Epithelial cell of esophagus (primary cell): ENCODE measurements at regions not wholly inside any gene's neighbourhood (a gene's known extent, or its start where the extent isn't known, plus 50 kb on each side); places are given as distances from the start of the nearest gene placed in this dataset.

Experiments used
- DNase-seq: peaks from one replicate; pipeline ENCODE4 v3.0.0; 2010; ENCODE audit warnings: low read depth
- H3K4me3 ChIP-seq: 2 replicates; pipeline ENCODE4 v1.5.1; 2011; ENCODE audit warnings: mild to moderate bottlenecking, low read length, control low read depth
- CTCF ChIP-seq: IDR thresholded peaks from 2 replicates; pipeline ENCODE4 v1.5.1; 2011; ENCODE audit warnings: low read depth, mild to moderate bottlenecking, low read length, control low read depth, inconsistent platforms; ENCODE audit not compliant: insufficient read depth; ENCODE audit errors: missing control alignments

DNA sequence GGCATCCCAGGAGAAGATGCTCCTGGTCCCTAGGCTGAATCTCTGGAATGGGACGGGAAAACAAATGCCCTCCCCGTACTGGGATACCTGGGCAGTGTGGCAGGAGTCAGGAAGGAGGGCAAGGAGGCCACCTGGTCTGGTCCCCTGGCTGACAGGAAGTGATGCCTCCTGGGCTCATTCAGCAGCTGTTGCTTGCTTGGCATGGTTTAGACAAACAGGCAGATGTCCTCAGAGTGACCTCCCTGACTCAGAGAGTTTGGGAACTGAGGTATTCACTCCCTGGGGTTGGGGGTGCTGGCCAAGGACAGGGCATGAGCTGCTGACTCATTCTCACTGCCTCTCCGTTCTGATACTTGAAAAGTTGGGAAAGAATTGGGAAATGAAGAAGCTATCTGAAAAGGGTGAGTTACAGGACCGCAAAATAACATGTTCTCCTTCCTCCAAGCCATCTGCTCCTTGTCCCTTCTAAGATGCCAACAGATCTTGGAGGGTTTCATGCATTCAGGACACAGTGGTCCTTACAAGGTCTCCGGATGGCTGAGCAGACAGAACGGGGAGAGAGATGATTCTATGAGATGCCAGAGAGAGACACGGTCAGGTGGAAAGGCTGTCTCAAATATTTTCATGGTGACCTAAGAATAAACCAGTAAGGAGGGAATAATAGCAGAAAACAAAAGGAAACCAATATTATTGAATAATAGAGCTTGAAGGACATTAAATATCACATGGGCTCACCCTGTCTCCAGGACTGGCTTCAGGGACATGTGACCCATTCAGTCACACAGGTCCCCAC is 534.5 kb downstream of the BNC2 start:
- no peak overlapping the region for H3K4me3 ChIP-seq
- DNase-seq, result peak; percentile 93
- TF ChIP-seq CTCF, result no peak

DNA sequence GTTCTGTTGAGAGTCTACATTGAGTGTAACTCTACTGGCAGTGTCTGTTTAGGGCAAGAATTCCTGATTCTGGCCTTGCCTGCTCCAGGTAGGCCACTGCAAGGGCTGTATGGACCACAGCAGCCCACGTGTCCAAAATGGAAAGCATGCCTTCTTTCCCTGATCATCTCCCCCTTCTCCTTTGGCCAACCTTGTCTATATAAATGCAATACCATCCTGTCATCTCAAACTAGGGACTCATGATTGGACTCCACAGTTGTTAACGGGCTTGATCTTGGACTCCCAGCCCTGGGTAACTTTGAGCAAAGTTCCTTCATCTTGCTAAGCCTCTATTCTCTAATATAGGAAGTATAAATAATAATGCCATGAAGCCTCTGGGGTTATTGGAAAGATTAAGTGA is 533.6 kb downstream of the BNC2 start:
- no peak overlapping the region for H3K4me3 ChIP-seq
- no peak for TF ChIP-seq CTCF
- DNase-seq, result no peak

DNA sequence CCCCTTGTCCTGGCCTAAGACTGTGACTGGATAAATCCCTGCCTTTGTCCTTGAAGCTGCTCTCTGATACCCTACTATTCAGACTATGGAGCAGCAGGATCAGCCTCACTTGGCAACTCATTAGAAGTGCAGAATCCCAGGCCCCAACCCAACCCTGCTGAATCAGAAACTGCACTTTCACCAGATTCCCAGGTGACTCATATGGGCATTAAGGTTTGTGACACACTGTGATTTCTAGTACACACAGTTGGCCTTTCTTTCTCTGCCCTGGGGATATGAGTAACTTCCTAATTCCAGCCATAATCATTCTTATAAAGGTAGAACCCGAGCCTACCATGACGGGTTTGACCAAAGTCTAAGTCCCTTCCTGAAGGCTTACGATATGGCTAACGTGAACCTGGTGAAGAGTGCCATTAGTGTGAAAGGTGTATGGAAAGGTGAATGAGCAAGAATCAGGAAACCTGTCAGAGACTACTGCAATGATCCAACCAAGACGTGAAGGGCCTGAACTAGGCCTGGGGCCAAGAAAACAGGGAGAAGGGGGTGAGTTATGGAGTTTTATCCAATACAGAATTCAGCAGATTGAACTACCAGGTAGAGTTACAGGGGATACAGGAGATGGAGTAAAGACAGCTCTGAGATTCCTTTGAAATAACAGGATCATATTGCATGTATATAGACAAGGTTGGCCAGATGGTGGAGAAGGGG is 533.0 kb downstream of the BNC2 start:
- TF ChIP-seq CTCF, result no peak
- H3K4me3 ChIP-seq, result no peak overlapping the region
- DNase-seq, result peak; percentile 97

- no peak for TF ChIP-seq CTCF
- H3K4me3 ChIP-seq, result no peak overlapping the region
- no peak for DNase-seq
Measured at GRCh38 chr9:16341177-16341576, 529.3 kb downstream of the BNC2 start.

- no peak for DNase-seq
- no peak for TF ChIP-seq CTCF
- H3K4me3 ChIP-seq, result no peak overlapping the region
Measured at GRCh38 chr9:16342246-16343020, 528.0 kb downstream of the BNC2 start.

DNA sequence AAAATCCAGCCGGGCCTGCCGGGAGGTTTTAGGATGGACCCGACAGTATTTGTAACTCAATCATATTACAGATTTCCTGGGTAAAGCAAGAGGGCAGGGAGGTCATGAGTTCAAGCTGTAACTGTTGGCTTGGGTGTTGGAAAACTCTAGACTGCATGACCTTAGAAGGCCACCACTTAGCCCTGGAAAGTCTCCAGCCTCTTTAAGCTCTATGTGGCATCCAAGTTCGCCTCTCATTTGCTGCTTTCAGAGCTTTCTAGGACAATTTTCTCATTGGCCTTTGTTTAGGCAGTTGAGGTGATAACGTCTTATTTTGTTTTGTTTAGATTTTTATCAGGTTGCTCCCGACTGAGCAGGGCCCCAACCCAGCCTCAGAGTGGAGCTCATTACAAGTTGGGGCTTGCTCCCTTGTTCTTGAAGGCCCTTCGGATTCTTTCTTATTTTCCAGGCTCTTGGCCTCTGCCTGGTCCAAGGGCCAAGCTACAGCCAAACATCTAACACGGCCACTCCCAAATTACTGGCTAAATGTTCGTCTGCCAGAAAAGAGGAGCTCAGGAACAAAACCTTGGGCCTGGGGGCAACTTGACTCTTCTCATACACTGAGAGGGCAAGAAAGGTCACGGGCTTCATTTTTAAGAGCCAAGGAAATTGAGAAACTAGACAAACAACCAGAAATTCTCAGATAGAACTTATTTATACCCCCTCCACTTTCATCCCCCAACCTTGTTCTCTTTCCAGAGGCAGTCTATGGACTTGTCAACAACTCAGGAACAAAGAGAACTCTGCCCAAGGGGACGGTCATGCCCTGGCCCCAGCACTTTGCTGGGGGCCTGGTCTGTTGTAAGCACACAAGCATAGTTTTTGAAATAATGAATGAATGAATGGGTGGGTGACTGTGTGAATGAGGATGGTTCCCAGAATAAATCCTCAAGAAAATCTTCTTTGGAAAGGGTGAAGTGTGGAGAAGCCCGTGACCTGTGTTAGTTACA is 526.9 kb downstream of the BNC2 start:
- TF ChIP-seq CTCF, result no peak
- H3K4me3 ChIP-seq, result no peak overlapping the region
- DNase-seq, result no peak
